HPDE6-E6E7 (cell line): ENCODE measurements at regions not wholly inside any gene's neighbourhood (a gene's known extent, or its start where the extent isn't known, plus 50 kb on each side); places are given as distances from the start of the nearest gene placed in this dataset.
A peak's percentile ranks its signal among the peaks of the same experiment; 100 is the strongest.

Experiments used
- DNase-seq: peaks from one replicate; pipeline ENCODE4 v3.0.0; 2011; ENCODE audit warnings: missing footprints; ENCODE audit errors: extremely low spot score

- DNase-seq: no peak
Observed at GRCh38 chr2:18380321-18380720, 180.1 kb downstream of the RDH14 start.

DNA sequence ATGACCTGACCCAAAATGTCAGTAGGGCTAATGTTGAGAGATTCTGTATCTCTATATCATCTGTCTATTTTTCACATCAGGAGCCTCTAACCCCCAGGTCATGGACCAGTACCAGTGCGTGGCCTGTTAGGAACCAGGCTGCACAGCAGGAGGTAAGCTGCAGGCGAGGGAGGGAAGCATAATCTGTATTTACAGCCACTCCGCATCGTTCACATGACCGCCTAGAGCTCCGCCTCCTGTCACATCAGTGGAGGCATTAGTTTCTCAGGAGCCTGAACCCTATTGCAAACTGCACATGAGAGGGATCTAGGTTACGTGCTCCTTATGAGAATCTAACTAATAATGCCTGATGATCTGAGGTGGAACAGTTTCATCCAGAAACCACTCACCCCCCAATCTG, 180.6 kb downstream of the RDH14 start:
- no peak for DNase-seq

DNA sequence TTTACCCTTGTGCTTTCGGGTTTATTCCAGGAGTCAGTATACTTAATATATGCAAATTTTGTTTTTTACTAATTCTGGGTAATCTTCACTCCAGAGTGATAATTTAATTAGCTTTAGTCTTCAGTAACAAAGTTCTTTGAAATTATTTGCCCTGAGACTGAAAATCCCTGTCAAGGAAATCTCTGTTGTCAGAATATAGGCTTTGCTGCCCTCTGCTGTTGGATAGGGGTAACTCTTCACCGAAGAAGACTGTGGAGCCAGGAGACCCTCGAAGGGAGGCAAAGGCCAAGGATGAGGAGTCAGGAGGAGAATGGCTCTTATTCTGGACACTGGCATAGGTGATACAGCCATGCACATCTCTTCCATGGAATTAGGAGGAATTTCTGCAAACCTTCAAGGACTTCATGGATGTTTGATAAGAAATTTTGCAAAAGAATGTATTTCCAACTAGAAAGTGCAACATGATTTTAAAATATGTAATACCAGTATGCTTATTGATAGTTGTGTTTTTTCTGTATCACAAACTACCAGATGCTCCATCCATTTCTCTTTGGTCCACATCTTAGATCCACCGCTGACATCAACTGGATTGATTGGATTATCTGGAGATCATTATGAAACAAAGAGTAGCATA, 182.3 kb downstream of the RDH14 start:
- DNase-seq: peak; percentile 53

DNA sequence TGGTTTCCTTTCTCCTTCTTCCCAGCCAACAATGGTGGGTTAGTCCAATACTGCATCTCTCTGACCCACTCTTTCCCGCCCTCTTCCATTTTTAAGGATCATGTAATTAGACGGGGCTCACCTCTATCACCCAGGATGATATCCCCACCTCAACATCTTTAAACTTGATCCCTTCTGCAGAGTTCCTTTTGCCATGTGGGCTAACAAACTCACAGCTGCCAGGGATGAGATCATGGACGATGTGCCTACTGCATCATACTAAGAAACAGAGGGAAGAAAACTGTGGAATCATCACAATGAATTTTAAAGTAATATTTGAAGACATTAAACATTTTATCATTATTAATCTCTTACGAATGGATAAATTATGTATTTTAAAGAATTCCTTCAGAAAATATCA, 183.5 kb downstream of the RDH14 start:
- DNase-seq: no peak

DNA sequence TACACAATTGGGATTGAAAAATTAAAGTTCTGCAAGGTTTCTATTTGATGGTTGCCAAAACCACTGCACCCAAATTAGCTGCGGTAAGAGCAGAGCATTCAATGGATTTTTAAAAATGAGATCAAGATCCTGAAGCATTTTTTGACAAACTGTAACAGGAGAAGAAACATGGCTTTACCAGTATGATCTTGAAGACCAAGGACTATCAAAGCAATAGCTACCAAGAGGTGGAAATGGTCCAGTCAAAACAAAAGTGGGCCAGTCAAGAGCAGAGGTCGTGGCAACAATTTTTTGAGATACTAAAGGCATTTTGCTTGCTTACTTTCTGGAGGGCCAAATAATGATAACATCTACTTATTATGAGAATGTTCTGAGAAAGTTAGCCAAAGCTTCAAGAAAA, 186.8 kb downstream of the RDH14 start:
- no peak for DNase-seq

- no peak for DNase-seq
Observed at GRCh38 chr2:18373081-18373480, 187.4 kb downstream of the RDH14 start.

GRCh38 chr2:18372641-18373040, 187.8 kb downstream of the RDH14 start:
- DNase-seq: no peak

DNA sequence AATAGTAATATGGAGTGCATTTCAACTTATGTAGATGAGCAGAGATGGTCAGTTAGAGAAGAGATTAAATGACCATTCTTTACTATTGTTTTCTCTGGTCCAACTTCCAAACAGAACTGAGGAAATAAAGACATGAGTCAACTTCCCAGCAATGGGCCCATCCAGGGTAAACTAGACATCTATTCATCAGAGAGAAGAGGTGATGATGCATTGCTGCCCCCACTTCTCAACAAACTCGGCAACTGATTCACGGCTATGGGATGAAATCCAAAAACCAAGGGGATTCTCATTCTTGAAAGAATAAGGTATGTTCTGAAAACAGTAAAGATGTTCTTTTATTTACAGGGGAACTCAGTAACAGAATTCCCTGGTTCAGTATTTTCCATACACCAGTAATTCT, 190.7 kb downstream of the RDH14 start:
- DNase-seq: no peak

DNA sequence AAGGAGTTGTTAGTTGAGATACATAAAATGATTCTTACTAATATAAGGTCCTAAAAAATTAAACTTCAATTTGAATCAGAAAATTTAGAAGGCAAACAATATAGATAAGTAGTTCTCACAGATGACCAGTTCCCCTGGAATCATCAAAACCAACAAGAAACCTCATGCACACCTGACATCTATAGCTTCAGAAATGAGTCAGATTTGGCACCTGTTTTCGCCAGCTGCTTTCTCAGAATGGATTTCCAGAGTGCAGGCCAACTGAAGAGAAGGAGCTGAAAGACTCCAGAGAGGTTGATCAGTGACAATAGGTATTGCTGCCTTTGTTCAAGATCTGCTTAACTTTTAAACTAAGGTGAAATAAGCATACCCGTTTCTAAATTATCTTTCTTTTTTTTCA, 192.4 kb downstream of the RDH14 start:
- DNase-seq: no peak

GRCh38 chr2:18365342-18365741, 195.1 kb downstream of the RDH14 start:
- DNase-seq: no peak

DNA sequence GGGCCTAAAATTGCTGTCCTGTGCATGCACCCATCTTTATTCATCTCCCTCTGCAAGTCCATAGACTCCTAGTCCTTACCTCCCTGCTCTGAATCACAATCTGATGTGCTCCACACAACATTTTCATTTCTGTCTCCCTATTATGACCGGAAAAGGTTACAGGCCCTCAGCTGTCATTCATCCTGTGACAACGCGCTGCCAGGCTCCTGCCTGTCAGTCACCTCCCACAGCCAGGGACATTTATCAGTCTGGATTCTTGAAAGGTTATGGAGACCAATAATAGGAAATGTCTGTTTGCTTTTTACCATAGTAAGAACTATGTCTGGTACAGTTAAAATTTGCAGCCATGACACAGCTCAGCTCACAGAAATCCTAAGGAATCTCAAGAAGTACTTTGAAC, 197.1 kb downstream of the RDH14 start:
- no peak for DNase-seq

GRCh38 chr2:18362696-18363095, 197.8 kb downstream of the RDH14 start:
- DNase-seq: no peak

DNA sequence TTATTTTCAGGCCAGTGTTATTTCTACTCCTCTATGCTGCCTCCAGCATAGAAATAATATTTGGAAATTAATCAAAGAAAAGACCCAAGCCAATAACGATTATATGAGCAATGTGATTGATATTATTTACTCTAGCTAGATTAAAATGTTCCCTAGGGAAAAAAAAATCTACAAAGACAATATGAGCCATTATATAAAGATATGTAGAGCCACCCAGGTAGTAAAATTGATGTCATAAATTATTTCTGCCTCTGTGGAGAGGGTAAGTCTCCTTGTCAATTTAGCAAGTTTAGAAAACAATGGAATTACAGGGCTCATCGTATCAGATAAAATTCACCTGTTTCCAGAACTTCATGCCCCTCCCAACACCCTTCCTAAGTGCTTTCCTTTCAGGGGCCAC, 202.9 kb downstream of the RDH14 start:
- no peak for DNase-seq

DNA sequence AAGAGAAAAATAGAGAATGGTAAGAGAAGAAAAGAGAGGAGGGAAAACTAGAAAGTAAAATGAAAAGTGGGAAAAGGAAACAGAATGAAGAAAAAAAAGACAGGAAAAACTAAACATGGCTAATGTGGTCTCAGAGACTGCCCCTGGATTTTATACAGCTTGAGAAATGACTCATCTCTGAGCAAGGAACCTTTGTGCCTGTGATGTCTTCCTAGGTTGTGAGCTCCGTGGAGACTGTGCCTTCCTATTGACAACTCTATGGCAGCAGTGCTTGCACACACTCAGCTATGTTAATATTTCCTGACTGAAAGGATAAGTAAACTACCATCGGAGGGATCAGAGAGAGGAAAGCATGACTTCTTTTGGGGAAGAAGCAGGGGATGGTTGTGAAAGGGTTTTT, 203.8 kb downstream of the RDH14 start:
- no peak for DNase-seq

DNA sequence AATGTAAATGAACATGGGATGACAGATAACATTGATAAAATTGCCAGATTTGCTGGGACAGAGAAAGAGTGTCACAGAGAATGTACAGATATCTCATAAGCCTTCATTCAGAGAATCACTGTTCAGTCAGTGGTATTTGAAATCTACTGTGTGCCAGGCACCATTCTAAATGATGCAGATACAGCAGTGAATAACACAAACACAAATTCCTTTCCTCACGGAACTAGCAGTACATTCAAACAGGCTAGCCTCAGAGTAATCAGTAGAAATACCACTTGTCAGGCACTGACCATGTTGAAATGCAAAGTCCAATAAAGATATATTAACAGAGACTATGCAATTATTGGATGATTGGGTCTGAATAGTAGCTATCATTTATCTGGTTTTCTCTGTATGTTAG, 211.0 kb downstream of the RDH14 start:
- DNase-seq: no peak

- no peak for DNase-seq
Observed at GRCh38 chr2:18346874-18347273, 213.6 kb downstream of the RDH14 start.

- no peak for DNase-seq
Observed at GRCh38 chr2:18346344-18346743, 214.1 kb downstream of the RDH14 start.

DNA sequence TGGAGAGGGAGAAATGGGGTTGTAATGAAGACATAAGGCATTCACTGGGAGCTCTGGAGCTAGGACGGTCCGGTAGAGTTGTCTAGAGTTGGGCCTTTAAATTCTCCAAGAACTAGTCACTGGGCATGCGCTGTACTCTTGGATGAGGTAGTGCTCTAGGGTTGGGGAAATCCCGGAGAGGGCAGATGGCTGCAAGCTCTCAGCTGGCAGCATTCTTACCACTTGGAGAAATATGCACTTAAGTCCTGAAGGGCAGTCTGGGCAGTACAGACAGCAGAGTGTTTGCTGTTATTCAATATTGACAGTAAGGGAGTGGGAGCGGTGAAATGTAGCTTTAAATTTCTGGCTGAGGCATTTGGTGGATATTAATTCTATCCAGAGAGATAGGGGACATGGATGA, 214.6 kb downstream of the RDH14 start:
- DNase-seq: no peak

DNA sequence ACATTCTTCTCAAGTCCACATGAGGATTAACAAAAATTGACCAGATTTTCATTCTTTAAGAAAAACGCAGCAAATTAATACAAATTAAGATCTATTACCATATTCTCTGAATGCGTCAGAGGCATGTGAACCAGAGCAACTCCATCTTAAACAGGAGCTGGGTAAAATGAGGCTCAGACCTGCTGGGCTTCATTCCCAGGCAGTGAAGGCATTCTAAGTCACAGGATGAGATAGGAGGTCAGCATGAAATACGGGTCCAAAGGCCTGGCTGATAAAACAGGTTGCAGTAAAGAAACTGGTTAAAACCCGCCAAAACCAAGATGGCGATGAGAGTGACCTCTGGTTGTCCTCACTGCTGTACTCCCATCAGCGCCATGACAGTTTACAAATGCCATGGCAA, 217.6 kb downstream of the RDH14 start:
- DNase-seq: no peak

DNA sequence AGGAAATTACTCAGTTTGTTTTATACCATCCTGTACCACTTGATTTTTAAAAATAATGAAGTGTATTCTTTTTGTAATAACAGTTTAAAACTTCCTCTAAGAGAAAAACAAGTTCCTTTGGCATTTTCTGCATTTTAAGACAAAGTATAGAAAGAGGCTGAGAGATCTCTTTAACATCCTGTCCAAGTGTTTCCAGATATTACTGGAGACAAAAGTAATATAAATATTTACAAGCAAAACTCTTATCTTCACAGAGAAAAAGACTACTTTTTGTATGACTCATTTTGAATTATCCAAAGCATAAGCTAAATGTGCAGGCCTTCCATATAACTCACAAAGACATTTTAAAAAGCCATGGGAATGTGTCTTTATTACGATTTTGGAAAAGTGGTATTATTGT, 221.1 kb downstream of the RDH14 start:
- no peak for DNase-seq

DNA sequence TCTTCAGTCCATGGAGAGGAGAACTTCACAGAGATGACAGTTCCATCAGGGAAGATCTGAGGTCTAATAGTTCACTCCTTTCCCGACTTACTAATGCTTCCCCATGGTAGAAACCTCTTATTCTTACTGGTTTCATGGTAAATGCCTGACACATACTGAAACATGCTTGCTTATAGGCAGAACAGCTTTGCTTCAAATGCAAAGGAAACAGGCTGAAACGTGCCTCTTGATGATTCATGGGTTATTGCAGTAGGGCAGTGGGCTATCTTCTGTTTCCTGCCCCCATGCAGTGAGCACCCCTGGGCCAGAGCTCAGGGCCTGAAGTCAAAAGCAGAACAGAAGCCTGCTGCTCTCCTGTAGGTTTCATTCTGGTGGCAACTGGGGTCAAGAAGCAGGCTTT, 223.5 kb downstream of the RDH14 start:
- DNase-seq: peak; percentile 36

DNA sequence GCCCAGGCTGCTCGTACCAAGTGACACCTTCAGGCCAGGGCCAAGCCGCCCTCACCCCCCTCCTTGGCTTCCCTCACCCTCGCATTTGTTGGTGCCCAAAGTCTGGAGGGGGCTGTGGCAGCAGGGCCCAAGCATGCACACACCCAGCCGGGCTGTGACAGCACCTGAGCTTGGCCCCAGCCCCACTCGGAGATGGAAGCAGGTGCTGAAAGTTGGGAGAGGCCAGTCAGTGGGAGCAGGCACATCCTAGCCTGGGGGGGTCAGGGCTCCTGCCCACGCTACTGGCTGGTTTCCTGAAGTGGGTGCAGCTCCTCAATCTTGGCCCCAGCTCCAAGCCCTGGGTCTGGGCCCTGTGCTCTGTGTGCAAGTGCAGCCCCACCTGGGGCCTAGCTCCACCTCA, 228.0 kb downstream of the RDH14 start:
- no peak for DNase-seq

GRCh38 chr2:18325118-18325517, 235.3 kb downstream of the RDH14 start:
- no peak for DNase-seq

GRCh38 chr2:18319987-18320386, 240.5 kb downstream of the RDH14 start:
- DNase-seq: no peak

DNA sequence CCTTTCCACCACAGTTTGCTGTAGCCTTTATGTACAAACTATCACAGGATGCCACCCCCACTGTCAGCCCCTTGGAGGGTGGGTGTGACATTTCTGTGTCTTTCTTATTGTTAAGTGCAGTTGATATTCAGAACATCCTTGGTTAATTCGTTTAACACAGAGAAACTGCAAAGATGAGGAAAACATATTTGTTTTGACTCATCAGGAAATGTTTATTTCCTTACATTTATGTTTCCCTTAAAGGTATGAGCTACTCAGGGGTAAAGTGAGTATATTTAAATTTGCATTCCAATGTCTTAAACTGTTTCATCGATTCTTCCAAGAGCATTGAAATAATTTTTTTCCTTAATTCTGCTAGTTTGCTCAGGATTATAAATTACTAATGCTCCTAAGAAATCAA, 243.4 kb downstream of the RDH14 start:
- DNase-seq: no peak
